NOMO-1 treated with DMSO at 0.1 percent for 48 hours (cell line): ENCODE measurements at regions not wholly inside any gene's neighbourhood (a gene's known extent, or its start where the extent isn't known, plus 50 kb on each side); places are given as distances from the start of the nearest gene placed in this dataset.
"Not testable (repeated sequence)": the region's sequence is repeated elsewhere in the genome, so short reads cannot be mapped to it uniquely, and the experiment has no call there.

ENCODE experiments used
- DNase-seq: peaks from one replicate; lab custom pipeline; 2025; ENCODE audit not compliant: unreplicated experiment; lab: John Stamatoyannopoulos, UW

DNA sequence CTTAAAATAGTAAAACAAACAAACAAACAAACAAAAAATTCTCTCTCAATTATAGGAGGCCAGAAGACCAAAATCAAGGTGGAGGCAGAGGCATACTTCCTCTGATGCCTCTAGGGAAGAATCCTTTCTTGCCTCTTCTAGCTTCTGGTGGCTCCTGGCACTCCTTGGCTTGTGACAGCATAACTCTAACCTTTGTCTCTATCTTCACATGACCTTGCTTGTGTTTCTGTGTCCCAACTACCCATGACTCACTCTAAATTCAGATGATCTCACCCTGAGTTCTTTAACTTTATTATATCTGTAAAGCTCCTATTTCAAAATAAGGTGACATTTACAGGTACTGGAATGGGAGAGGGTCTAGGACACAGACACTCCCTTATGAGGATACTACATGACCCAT, 88.3 kb upstream of the ANTXRL start:
- no peak for DNase-seq

DNA sequence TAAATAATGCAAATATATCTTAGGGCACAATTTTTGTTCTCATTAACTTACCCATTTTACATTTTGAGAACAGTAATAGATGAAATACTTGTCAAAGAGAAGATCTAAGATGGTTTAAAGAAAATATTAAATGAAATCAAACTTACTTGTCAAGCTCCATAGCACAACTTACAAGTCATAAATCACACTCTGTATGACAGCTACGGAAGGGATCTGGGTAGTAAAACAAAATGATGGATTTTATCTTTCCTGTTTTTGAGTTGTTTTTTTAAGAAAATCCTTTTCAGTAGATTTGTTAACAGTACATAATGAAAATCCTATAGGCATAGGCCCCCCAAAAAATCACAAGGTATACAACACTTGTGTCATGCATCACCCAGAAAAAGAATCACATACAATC, 84.4 kb upstream of the ANTXRL start:
- DNase-seq, result not testable (repeated sequence)

- DNase-seq, result not testable (repeated sequence)
These were observed 82.2 kb upstream of the ANTXRL start for GRCh38 chr10:46204482-46205102.

DNA sequence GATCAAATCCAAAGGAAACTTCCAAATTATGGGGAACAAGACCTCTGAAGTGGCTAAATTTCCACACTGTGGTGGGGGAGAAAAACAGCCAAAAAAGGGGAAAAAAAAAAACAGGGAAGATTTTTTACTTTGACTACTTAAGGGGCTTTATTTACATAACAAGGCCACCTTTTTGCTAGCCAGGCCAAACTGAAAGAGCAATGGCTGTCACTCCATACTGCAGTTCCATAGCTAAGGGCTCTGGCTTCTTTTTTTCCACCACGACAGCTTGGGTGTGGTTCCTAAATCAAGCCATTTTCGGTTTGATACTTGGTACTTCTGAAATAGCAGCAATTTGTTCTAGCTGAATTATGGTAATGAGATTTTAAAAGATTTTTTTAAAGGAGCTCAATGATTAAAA, 76.4 kb upstream of the ANTXRL start:
- DNase-seq, result not testable (repeated sequence)

GRCh38 chr10:46215426-46215825, 71.4 kb upstream of the ANTXRL start:
- no peak for DNase-seq

DNA sequence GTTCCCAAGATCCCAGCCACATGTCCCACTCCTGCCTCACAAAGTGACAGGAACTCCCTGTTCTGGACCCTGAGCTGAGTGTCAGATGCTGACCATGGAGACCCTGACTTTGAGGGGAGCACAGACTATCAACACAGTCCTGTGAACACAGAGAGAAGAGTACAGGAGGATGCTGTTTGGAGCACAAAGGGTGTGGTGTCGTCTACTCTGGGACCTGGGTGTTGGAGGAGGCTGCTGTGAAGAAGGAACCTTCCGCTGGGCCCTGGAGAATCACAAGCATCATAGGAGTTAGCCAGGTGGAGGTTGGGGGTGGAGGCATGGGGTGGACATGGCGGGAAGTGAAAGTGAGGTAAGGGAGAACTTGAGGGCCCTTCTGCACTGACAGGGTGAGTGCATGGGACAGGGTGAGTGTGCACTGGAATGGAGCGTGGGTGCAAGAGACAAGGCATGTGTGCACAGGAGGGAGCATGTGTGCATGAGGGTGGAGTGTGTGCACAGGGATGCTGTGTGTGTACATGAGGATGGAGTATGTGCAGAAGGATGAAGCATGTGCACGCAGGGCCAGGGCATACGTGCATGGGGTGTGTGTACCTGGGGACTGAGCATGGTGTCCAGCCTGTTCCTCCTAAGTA, 70.7 kb upstream of the ANTXRL start:
- DNase-seq, result no peak

DNA sequence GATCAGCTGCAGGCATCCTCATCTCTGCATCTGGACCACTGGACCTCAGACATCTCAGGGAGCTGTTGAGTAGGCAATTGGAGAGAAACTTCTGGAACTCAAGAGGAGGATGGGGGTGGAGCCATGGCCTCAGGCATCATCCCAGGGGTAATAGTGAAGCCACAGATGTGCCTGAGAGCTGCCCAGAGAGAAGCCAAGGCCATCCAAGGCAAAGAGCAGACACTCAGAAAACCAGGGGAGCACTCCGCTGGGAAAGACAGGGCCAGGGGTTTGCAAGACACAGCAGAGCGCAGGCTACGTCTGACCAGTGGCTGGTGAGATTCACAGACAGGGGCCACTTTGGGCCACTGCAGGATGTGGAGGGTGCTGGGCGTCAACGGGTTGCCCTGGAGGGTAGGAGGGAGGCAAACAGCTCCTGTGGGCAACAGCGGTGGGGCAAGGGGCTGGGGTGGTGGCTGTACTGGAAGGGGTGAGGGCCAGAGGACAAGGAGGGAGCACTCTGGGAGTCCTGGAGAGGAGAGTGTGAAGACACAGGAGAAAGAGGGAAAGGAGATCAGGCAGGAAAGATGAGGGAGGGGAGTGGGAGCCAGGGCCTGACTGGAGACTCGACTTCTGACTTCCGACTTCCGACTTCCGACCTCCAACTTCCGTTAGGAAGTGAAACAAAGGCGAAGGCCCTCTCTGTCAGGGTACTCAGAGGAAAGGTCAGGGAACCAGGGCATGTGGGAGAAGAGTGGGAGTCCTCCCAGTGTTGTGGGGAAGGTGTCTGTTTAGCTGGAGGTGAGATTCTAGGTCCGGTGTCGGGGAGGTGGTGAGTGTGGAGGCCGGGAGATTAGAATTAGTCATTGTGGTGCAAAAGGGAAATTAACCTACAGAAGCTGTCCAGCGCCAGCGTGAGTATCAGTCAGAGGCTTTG, 69.7 kb upstream of the ANTXRL start:
- peak; percentile 50 for DNase-seq

DNA sequence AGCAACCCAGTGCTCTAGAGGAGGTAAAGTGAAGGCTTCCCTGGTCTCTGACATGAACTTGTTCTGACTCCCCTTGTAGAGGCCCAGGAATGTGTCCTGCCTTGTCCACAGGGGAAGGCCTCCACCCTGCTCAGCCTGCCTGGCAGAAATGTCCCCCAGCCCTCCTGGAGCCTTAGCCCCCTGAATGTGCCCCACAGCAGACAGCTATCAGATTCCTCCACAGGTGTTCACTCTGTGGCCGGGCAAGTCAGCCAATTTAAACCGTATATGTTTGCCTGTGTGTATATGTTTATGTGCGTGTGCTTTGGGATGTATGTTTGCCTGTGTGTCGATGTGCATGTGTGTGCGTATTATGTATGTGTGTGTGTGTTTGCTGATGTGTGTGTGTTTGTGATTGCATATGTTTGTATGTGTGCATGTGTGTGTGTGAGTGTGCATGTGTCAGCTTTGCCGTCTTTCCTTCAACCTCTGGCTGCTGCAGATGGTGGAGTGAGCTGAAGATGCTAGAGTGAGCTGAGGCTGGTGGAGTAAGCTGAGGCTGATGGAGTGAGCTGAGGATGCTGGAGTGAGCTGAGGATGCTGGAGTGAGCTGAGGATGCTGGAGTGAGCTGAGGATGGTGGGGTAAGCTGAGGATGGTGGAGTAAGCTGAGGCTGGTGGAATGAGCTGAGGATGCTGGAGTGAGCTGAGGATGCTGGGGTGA, 68.9 kb upstream of the ANTXRL start:
- DNase-seq, result no peak

DNA sequence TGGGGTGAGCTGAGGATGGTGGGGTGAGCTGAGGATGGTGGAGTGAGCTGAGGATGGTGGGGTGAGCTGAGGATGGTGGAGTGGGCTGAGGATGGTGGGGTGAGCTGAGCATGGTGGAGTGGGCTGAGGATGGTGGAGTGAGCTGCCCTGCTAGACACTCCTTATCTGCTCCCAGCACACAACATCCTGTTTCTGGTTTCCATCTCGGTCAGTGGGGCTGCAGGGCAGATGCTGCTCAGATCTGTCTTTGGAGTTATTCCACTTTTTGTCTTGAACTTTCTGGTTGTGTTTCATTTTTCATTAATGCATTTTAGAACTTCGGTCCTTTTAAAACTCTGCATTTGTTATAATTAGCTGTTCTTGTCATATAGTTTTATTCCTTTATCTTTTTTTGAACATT, 67.9 kb upstream of the ANTXRL start:
- peak; percentile 31 for DNase-seq

DNA sequence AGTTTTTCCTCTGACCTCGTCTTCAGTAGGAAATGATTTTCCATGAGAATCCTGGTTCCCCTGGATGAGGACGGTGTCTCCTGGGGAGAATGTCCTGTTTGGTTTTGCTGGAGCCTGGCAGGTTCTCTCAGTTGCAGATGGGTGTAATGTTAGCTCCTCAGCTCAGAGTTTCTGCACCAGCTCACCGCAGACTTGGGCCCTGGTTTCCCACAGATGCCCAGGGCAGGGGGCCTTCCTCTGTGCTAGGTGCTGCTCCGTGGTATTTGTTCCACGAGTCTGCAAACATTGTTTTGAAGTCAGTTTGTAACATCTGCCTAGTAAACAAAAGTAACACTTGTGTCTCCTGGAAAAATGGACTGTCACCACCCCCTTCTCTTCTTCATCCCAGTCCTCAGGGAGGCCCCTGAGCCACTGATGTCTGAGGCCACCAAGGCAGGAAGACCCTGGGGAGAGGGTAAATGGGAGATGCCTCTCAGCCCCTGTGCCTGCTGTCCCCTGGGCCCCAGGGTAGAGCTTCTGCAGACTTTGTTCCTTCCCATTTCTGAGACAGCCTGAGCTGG, 67.3 kb upstream of the ANTXRL start:
- DNase-seq, result not testable (repeated sequence)

DNA sequence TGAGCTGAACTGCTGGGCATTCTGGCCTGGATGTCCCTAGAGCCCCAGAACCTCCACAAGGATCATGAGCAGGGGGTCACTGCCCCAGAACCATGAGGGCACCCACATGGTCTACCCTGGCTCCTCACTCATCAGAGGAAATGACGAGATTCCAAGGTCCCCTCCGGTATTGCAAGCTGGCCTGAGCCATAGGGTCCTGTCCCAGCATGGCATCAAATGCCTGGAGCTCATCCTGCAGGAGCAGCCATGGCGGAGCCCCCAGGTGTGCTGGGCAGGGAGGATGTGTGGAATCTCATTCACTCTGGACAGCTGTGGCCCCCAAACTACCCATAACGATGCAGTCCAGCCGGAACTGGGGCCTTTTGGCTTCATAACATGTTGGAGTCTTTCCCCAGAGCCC, 66.6 kb upstream of the ANTXRL start:
- DNase-seq, result no peak

GRCh38 chr10:46220872-46221538, 65.8 kb upstream of the ANTXRL start:
- DNase-seq, result no peak

DNA sequence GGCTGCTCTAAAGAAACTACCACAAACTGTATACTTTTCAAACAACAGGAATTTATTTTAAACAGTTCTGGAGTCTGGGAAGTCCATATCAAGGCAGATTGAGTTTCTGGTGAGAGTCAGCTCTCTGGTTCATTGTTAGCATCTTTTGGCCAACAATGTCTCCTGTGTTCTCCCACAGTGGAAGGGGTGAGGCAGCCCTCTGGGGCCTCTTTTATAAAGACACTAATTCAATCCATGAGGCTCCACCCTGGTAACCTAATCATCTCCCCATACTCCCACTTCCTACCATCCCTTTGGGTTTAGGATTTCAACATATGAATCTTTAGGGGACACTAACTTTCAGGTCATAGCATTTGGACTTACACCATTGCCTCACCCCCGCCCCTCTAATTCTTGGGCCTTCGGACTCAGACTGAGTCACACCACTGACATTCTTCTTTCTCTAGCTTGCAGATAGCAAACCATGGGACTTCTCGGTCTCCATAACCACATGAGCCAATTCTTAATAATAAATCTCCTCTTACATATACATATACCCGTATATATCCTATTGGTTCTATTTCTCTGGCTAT, 64.3 kb upstream of the ANTXRL start:
- peak; percentile 18 for DNase-seq

DNA sequence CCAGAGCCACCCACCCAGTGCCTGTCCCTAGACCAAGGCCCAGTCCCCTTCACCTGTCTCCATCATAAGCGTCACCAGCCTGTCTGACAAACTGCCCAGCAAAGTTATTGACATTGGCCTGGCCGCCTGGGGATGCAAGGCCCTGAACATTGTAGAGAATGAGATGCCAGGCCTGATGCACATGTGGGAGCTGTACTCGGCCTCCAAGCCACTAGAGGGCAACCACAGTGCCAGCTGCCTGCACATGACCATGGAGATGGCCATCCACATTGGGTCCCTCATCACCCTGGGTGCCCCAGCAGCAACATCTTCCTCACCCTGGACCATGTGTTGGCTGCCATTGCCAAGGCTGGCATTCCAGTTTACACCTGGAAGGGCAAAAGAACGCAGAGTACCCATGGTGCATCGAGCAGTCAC, 63.7 kb upstream of the ANTXRL start:
- DNase-seq, result no peak

GRCh38 chr10:46223626-46224413, 63.0 kb upstream of the ANTXRL start:
- no peak for DNase-seq

DNA sequence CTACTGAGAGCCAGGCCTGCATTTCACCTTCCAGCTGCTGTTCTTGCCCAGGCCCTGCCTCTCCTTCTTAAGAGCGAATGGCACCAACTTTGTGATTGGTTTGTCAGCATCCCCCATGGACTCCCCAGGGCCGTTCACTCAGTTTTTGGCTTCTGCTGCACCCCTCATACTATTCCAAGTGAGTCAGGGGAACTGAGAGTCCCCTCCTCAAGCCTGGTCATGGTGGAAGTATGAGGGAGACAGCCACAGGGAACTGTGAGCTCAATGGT, 62.4 kb upstream of the ANTXRL start:
- no peak for DNase-seq

GRCh38 chr10:46225597-46225996, 61.2 kb upstream of the ANTXRL start:
- peak; percentile 28 for DNase-seq

DNA sequence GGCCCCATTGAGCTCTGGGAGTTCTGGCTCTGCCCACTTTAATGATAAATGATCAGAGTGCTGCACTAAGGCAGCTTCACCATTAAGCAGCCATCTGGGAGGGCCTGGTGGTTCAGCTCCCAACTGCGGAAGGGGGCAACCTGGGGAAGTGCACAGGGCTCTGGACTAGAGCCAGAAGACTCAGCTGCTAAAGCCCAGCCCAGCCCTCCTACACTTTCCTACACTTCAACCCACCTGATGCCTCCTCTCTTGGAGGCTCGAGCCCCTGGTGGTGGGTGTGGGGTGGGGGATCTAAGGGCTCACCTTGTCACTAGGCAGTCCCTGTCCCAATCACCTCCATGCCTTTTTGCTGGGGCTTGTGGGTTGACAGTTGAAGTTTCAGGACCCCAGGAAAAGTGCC, 60.6 kb upstream of the ANTXRL start:
- no peak for DNase-seq

DNA sequence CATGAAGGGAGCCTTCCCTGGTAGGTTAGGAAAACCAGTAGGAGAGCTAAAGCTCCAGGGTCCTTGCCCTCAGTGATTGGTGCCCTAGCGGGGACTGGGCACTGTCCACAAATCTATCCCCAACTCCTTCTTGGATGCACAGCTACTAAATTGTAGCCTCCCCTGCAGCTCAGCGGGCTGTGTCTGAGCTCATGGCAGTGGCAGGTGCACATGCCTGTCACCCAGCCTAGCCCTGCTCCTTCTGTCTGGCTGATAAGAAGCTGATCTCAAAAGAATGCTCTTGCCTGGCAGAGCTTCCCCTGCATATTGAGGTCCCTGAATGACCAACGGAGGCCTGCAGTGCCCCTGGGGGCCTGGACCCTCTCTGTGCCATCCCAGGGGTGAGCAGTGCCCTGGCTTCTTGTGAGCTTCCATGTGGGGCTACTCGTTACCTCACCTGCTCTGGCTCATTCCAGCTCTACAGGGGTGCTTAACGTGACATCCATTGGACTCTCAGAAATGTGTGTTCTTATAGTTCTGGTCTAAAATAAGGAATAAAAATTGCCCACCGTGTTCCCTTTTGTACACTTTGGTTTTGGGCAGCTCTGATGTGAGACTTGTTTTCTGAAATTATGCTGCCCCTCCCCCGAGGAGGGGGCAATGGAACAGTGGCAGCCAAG, 59.8 kb upstream of the ANTXRL start:
- no peak for DNase-seq
